C1 segment of cervical spinal cord (tissue), 14 donors: ENCODE measurements at regions not wholly inside any gene's neighbourhood (a gene's known extent, or its start where the extent isn't known, plus 50 kb on each side); places are given as distances from the start of the nearest gene placed in this dataset.
"Not testable (repeated sequence)": the region's sequence is repeated elsewhere in the genome, so short reads cannot be mapped to it uniquely, and the experiment has no call there.

Source experiments
- DNase-seq, 14 donors: peaks; one replicate each; lab custom pipeline; 2025; lab: John Stamatoyannopoulos, UW

DNA sequence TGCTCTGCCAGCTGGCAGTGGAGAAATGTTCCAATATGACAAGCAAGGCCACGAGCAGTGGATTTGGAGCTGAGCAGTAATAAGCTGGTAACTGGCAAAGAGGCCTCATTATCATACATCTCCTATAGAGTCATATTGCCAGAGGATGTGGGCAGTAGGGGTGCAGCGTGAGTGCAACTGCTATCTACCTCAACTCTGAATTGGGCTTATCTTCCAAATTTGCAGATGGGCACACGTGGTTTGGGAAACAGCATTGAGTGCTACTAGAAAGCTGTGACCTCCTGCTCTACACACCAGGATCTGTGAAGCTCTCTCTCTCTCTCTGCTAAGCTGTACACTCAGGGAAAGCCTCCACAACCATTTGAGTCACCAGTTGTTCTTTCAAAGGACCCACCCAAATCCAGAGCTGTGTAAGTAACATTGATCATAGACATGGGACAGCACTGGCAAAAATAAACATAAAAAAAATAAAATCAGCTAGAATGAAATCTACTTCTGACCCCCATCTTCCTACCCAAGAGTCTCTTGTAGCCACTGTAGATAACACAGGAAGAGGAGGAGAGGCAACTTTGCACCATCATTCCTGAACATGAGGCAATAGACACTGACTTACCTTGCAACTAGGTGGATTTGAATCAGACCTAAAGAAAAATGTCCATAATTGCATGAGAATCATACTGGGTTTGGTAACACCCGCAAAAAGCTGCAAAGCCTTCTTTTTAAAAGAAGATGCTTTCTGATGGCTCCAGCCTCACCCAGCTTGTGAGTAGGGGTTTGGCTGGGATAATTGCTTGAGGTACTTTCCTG, 82.9 kb upstream of the THBS1 start:
- no peak for DNase-seq

DNA sequence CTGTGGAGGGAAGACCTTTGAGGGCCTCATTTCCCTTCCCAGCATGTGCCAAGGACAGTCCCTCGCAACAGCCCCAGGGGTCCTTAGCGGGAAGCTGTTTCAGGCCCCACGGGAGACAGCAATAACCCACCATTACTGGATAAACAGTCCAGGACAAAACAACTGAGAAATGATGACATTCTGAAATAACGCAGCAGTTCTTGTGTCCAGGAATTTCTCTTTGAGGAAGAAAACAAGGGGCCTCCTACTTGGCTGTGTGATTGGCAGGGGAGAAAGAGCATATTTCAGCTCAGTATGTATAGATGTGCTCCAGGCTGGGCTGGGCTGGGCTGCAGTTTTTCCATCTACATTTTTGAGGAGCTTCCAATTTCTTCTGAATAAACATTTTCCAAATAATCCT, 82.2 kb upstream of the THBS1 start:
- no peak for DNase-seq

DNA sequence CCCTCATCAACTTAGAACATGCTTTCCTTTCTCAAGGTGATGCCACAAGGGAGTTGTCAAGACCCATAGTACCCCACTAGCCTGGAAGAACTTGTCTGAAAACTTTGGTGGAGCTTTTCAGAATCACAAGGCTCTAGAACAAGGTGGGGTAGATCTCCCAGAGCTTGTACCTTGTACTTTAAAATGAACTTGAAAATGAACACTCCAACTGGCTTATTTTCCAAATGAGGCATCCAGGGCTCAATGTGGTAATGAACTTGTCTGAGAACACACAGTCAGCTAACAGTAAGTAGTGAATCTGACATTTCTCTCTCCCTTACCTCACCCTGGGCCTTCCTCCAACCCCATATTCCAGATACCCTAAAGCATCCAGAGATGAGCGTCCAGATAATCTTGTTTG, 81.8 kb upstream of the THBS1 start:
- DNase-seq, result no peak

DNA sequence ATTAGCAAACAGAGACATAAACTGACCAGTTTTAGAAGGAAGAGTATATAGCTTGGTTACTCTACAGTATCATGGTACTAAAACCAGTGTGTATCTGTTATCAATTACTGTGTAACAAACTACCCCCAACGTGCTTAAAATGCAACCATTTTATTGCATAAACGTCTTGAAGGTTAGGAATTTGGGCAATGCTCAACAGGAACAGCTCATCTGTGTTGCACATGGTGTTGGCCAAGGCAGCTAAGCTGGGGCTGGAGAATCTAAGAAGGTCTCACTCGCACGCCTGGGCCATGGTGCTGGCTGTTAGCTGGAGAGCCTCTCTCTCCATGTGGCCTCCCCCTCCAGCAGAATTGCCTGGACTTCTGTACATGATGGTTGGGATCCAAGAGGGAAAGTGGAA, 81.2 kb upstream of the THBS1 start:
- DNase-seq, result no peak

DNA sequence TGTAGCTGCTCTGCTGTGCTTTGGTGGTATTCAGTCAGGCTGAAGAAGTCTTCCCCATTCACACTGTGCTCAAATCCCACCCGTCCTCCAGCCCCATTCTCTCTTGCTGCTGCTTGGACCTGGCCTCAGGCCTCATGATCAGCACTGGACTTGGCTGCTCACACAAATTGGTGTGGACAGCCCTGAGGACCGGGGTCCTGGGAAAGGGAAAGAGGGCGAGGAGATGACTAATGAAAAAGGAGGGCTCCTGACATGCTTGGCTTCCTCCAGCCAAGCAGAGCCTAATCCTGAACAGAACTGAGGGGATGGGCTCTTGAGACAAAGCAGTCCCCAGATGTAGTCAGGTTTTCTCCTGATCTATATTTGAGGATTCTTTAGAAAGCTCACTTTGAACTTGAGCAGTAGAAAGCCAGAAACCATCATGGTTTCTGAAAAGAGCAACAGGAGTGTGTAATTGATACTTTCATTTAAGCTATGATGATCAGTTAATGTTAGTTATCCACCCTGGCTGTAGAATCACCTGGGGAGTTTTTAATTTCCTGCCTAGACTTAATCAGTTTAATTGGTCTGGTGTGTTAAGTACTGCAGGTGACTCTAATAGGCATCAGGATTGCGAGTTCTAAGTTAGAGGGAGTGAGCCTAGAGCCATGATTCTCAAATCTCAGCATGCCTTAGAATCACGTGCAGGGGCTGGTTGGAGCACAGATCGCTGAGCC, 79.4 kb upstream of the THBS1 start:
- no peak for DNase-seq

DNA sequence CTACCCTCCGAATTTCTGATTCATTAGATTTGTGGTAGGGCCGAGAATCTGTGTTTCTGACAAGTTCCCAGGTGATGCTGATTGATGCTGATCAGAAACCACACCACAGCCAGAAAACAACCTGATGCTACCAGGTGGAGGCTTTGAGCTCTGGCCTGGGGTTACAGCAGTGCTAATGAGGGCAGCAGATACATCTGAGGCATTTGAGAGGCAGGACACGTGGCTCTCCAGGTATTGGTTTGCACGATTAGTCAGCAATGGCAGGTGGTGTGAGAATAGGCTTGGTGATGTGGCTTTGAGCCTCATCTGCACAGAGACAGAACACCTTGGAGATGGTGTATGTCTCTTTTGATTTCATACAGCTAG, 78.8 kb upstream of the THBS1 start:
- DNase-seq, result no peak

DNA sequence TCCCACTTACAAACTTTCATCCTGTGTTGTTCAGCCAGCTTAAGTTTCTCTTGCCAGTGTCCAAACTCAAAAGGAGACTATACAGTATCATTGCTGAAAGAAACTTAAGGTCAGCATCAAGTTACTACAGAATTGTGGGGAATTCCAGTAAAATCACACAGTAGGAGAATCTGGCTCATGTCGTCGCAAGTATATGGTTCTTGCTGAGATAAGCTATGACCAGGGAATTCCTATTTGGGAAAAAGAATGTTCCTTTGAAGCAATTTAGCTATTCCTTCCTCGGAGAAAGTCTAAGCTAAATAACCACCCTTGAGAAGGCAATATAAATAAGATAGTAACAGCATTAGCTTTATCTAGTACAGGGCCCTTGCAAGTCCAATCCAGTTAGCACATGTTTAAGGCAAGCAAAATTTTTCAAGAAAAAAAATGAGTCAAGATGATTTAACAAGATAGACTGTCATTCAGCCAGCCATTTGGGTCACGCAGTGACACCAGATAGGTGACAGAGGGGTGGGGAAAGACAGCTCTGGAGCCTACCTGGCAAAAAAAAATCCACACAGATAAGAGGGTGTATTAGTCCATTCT, 78.2 kb upstream of the THBS1 start:
- DNase-seq, result no peak

DNA sequence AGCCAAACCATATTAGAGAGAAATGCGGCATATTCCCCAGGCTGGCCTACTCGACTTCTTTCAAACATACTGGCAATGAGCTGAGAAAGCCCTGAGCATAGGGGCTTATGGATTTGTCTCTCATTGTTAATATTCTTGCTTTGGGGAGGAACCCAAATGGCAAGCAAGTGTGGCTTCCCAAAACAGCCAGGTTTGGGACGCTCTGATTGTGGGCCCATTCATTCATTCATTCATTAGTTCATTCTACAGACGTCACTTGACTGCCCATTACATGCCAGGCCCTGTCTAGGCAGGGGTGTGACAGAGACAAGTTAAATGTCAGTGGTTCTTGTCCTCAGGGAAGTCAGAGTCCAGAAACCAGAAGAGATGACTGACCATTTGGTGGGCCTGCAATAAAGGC, 77.4 kb upstream of the THBS1 start:
- DNase-seq, result no peak

DNA sequence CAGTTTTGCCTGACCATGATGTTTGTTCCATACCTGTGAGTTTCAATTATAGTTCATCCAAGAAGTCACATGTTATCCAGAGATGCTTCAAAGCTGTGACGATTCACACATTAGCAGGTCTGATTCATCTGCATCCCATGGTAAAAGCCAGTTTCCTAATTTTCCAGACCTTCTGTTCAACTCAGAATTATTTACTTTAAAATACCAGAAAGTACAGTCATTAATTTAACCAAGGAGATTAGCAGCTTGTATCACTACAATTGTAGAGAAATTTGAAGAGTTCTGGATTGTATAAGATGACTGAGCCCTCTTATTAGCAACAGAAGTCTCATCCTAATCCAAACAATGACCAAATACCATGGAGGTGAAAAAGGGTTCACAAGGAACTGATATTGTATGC, 76.1 kb upstream of the THBS1 start:
- DNase-seq, result no peak

DNA sequence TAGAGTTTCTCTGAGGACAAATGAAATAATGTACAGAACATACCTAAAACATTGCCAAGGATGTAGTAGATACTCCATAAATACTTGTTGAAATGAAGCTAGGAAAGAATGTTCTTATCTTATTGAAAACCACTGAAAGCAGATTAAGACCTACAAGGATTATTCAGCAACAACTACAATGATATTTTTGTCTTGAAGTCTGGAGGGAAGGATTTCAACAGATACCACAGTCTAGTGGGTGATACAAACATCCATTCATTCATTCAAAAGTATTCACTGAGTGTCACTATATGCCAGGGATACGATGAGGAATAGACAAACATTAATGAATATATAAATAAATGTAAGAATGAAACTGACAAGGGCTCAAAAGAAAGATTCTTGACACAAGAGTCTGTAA, 74.7 kb upstream of the THBS1 start:
- no peak for DNase-seq

DNA sequence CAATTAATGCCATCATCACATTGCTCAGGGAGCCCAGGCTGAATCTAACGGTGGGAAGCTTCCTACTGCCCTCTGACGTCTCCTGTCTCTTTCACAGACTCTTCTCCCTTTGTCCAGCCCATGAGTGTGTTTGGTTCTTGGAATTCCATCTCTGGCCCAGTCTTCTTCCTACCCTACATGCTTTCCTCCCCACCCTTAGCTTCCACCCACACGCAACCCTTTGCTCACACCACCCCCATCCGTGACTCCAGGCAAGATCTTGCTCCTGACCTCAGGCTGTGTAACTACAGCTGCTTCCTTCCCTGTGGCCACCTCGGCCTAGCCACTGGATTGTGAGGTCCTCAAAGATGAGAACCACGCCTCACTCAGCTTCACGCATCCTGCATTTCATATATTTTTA, 72.3 kb upstream of the THBS1 start:
- no peak for DNase-seq

DNA sequence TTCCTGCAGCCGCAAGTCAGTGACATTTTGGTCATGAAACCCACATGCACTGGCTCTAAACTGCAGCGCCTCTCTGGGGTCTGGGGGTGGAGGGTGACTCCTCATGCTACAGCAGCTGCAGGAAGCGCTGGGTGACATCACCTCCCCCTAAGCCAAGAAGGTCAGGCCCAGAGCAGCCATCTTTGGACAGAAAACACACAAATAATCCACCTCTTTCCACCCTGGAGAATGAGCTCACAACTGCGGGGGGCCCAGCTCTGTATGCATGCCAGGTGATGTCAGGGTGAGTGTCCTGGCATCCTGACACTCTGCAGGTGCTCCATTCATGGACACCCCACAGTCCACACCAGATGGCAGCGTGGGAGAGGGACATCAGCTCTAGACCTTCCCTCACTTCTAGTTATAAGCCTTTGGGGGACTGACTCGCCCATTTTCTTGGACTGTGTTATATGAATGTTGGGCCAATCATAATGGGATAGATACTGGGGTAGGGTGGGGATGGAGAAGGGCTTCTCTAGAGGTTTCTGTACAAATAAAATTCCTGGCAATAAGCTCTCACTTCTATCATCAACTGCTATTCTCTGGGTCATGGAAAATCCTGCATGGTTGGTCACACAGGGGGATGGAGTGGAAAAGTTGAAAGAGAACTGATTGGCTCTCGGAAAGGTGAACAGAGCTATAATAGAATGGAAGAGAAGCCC, 70.7 kb upstream of the THBS1 start:
- no peak for DNase-seq

DNA sequence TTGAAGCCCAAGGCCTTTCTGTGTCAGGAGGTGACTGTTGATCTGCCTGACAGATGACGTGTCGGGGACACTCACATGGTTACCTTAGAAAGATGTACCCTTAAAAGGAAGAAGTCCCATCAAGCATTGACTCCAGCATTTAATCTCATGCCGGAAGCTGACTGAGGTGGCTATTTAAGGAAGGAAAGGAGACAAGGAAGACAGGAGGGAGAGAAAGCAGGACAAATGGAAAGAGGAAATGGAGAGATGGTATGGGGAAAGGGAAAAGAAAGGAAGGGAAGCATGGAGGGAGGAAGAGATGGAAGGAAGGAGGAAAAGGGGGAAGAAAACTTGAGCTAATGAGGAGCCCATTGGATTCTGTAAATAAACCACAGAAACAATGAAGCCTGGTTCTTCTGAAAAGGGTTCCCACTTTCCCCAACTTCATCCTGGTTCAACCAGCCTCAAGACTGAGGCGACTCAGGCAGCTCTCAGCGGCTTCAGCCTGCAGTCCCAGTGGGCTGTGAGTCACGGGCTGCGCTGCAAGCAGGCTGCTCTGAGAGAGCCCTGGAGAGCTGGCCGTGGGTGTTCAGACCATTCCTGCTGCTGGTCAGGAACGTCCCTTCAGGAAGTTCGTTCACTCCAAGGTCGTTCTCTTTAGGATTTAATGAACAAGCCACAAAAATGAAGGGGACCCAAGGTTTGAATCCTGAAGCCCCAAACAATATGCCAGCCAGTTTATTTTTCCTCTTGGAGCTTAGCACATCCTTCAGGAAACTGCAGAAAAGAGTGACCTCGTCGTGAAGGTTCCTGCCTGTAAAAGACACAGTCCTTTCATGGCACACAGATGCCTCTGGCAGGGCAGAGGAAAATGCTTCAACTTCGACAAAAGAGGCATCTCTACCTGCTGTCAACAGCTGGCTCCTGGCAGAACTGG, 69.6 kb upstream of the THBS1 start:
- no peak for DNase-seq

DNA sequence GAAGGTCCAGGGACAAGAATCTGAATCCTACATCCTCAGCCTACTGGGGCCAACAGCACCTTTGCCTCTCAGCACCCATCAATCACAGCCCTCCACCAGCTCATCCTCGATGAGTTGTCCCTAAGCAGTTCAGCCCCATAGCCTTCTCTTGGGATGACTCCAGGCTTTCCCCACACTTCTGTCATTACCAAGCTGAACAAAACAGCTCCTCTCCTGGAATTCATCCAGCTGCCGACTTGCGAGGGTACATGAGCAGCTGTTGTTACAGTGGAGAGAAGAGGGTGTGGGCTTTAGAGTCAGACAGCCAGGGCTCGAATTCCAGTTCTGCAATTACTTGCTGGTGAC, 69.0 kb upstream of the THBS1 start:
- DNase-seq, result no peak

DNA sequence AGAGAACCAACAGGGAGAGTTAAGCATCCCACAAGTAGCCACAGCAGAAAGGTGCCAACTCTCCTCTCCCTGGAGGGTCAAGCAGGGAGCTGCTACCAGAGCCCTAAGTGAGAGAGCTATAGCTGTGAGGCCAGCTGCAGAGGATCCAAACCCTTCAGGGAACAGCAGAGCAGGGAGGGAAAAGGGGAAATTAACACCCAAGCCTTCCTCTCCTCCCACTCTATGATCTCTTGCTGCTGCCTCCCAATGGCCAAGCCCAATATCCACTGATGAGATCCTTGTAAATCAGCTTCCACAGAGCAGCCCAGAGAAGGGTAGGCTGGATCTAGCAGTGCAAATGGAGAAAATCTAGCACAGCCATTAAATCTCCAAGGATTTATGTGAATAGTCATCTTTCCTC, 68.2 kb upstream of the THBS1 start:
- no peak for DNase-seq

DNA sequence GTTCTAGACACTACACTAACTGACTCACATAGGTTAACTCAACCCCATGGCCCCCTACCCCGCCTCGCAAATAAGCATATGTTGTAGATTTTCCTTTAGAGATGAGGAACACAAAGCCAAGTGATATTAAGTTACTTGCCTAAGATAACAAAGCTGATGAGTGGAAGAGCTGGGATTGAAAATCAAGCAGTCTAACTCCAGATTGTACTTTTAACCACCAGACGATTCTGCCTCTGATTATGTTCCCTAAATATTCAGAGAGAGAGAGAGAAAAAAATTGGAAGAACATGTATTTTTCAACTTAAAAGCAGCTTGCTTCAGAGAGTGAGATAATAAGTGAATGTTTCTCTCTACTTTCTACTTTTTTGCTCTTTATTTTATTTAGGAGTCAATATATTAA, 66.9 kb upstream of the THBS1 start:
- DNase-seq, result no peak

DNA sequence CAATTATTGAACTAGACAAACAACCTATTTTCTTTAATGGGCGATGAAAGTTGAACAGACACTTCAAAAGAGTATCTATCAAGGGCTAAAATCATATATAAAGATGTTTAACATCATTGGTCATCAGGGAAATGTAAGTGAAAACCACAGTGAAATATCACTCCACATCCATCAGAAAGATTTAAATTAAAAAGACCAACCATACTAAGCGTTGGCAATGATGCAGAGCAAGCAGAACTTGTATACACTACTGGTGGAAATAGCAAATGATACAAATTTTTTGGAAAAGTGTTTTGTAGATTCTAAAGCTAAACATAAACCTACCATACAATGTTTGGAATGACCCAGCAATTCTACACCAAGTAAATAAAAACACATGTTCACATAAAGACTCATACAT, 65.9 kb upstream of the THBS1 start:
- DNase-seq, result no peak

DNA sequence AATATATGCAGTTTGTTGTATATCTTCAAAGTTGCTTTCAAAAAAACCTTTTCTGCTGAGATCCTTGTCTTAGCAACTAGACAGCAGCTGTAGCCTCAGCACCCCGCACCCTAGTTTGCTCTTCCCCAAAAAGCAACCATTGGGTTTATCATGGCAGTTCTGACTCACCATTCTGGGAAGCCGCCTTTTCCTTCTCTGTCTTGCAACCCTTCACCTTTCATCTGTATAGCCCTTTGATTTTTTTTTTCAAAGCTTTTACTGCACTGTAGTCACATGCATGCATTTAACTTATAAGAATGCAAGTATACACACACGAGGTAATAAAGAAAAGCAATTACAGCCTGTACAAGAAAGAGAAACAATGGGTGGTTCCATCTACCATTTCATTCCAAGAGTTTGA, 65.1 kb upstream of the THBS1 start:
- DNase-seq, result no peak

DNA sequence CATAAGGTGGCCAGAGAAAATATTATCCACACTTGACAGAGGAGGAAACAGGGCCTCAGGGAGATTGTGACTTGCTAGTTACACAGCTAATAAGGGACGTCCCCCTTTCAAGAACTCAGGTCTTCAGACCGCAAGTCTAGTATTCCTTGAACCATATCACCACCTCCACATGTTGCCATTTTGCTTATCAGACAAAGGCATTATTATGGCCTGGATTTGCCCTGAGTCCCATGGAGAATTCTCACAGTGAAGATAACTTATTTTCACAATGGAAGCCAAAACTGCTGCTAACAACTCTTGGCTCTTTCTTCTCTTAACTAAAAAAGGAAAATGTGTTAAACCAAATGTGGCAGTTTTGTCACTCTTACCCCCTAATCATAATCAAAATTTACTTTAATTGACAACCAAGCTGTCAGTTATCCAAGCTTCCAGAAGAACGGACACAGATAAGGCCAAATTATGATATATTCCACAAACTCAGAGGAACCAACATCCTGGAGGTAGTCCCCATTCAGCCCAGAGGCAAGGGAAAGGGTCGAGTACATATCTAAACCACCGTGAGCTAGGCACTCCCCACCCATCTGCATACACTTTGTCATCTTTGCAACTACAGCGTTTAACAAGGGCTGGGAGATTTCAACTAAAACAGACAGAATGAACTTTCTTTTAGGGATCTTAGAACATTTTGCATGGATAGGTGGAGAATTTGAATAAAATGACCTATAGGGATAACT, 63.6 kb upstream of the THBS1 start:
- DNase-seq, result no peak

DNA sequence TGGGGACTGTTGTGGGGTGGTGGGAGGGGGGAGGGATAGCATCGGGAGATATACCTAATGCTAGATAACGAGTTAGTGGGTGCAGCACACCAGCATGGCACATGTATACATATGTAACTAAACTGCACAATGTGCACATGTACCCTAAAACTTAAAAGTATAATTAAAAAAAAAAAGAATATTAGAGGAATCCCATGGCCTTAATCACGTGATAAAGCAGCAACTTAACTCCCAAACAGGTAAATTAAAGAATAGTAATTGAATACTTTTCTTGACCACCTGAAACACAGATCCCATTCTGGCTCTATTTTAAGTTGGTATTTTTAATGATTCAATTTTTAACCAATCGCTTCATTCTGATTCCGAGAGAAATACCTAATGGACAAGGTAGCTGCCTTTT, 56.9 kb upstream of the THBS1 start:
- DNase-seq, result not testable (repeated sequence)

DNA sequence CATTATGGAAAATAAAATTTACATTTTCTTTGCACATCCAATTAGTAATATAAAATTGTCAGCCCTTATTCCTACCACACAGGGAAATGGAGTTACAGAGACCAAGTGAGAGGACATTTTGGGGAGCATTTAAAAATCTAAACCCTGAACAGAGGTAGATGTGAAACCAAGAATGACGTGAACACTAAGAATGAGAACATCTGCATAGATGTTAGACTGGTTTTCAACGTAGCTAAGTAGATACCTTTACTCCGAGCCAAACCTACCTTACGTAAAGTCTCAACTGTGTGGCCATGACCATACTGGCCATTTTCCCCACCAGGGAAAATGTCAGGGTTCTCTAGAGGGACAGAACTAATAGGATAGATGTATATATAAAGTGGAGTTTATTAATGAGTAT, 51.4 kb upstream of the THBS1 start:
- no peak for DNase-seq
